ENCODE measurements at regions not wholly inside any gene's neighbourhood (a gene's known extent, or its start where the extent isn't known, plus 50 kb on each side); places are given as distances from the start of the nearest gene placed in this dataset.

GRCh38 chr13:61722119-61722518 lies 306.5 kb upstream of the PCDH20 start:
- DNase-seq, result no peak

DNA sequence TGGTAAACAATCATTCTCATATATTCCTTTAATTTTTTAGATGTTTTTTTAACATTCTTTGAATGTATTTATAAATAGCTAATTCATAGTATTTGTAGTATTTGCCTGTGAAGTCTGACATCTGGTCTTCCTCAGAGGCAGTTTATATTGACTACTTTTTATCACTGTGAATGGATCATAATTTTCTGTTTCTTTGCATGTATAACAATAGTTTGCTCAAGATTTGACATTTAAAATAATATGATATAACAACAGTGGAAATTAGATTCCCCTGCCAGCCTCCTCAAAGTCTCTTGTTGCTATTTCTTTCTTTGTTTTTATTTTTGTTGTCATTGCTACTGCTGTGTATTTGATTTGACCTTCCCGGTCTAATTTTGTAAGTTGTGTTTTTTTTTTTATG lies 297.0 kb upstream of the PCDH20 start:
- DNase-seq, result no peak

DNA sequence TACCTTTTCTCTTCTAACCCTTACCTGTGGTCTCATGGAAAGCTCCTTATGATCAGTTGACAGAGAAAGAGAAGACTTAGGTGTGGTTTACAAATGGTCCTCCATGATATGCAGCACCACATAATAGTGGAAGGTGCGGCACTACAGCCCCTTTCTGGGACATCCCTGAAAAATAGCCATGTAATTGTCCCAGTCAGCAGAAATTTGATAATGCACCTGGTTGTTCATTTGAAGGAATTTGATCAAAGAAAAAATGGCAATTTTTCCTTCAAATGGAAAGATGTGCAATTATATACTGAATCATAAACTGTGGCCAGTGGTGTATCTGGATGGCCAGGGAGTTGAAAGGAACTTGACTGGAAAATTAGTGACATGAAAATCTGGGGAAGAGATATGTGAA lies 293.6 kb upstream of the PCDH20 start:
- DNase-seq, result no peak

DNA sequence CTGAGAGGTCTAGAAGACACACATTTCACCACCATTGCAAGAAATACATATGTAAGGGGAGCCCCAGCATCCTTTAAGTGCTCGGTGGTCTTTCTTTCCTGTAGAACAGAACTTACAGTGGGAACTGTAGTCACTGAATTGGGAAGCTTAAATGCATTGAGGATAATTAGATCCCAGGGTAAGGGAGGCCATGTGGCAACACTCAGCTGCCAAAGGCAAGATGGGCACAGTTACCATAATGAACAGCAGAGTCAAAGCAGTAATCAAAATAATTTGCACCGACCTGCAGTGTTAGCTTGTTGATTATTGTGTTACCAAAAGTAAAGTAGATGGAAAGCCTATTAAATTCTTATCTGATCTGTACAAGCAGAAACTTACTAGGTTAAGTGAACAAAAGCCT lies 291.2 kb upstream of the PCDH20 start:
- DNase-seq, result no peak

- no peak for DNase-seq
Observed at GRCh38 chr13:61700620-61701019, 285.0 kb upstream of the PCDH20 start.

- no peak for DNase-seq
Observed at GRCh38 chr13:61700181-61700580, 284.5 kb upstream of the PCDH20 start.

- DNase-seq, result no peak
Observed at GRCh38 chr13:61696676-61697075, 281.0 kb upstream of the PCDH20 start.

DNA sequence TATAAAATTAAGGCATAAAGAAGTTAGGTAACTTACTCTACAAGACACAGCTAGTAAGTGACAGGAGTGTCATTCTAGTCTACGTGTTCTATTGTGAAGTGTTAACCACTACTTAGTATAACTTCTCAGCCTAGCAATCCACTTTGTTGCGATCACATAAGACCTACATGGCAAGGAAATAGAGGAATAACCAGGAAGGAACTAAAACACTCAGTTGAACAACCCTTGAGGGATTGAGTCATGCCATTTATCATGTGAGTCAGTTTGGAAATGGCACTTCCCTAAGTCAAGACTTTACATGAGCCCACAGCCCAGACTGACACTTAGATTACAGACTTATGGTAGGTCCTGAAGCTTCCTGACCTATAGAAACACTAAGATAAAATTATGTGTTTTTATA lies 279.5 kb upstream of the PCDH20 start:
- DNase-seq, result no peak

- DNase-seq, result no peak
Observed at GRCh38 chr13:61692691-61693090, 277.0 kb upstream of the PCDH20 start.

- DNase-seq, result no peak
Observed at GRCh38 chr13:61685682-61686012, 270.0 kb upstream of the PCDH20 start.

DNA sequence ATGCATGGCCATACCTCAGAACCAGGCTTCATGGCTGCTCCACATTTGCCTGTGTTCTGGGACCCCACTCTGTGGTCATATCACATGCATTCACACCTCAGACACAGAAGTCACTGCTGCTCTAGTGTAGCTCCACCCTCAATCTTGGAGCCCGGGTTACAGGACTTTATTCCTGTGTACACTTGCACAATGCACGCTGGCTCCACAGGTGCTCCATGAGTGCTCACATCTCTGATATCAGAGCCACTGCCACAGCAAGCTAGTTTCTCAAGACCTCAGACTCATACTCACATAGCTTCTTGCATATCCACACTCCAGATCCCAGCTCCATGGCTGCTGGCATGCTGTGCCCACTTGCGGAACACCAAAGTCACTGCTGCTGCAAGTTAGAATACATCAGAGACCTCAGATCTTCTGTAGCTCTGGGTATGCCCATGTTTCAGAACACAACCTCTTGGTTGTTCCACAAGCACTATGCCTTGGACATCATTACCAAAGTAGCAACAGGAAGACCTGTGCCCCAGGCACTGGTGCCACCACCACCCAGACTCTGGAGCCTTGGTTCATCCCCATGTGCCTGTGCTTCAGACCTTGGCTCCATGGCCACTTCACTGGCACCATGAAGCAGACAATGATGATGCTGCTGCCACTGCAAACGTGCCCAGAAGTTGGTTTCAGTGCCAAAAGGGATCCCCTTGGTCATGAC lies 269.5 kb upstream of the PCDH20 start:
- no peak for DNase-seq

DNA sequence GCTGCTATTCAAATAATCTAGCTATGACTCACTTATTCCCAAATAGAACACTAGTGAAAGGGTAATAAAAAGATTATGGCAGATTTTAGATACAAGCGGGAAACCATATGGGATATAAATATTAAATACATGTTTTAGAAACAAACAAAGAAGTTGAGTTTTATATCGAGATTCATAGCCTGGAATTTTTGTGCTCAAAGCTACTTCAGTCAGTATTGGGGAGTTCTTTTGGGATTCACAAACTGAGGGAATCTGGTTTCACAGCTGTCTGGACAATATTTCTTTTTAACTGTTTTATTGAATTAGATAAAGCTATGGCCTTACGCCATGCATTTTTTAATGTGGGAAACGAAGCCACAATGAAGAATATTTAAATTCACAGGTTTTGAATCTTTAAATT lies 257.1 kb upstream of the PCDH20 start:
- no peak for DNase-seq

- no peak for DNase-seq
Observed at GRCh38 chr13:61670384-61671161, 254.9 kb upstream of the PCDH20 start.

GRCh38 chr13:61664801-61665705 lies 249.4 kb upstream of the PCDH20 start:
- no peak for DNase-seq

DNA sequence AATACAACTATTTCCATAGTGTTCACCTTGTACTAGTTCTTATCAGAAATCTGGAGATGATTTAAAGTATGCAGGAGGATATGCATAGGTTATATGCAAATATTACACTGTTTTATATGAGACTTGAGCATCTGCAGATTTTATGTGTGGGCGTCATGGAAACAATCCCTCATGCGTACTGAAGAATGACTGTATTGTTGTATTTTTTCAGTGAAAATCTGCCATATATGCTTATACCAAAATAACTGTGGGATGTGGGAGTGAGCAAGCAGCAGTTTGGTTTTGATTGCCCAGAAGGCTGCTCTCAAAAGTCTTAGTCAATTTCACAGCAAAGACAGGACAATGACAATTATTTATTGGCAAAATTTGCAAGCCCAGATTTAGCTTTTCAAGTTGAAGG lies 238.8 kb upstream of the PCDH20 start:
- no peak for DNase-seq

- DNase-seq, result no peak
Observed at GRCh38 chr13:61648547-61648946, 232.9 kb upstream of the PCDH20 start.

DNA sequence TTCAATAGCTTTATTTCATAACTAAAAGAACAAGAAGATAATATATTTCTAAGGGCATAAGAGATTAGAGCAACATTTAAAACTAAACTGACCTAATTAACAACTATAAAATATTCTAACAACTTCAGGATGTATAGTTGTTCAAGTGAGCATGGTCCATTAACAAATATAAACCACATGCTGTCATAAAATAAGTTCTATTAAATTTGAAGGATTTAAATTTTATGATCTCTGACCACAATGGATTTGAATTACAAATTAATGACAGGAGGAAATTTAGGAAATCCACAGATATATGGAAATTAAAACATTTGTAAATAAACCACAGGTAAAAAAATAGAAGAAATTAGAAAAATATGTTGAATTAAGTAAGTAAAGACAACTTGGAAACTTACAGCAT lies 196.5 kb upstream of the PCDH20 start:
- no peak for DNase-seq

GRCh38 chr13:61608138-61608537 lies 192.5 kb upstream of the PCDH20 start:
- no peak for DNase-seq

DNA sequence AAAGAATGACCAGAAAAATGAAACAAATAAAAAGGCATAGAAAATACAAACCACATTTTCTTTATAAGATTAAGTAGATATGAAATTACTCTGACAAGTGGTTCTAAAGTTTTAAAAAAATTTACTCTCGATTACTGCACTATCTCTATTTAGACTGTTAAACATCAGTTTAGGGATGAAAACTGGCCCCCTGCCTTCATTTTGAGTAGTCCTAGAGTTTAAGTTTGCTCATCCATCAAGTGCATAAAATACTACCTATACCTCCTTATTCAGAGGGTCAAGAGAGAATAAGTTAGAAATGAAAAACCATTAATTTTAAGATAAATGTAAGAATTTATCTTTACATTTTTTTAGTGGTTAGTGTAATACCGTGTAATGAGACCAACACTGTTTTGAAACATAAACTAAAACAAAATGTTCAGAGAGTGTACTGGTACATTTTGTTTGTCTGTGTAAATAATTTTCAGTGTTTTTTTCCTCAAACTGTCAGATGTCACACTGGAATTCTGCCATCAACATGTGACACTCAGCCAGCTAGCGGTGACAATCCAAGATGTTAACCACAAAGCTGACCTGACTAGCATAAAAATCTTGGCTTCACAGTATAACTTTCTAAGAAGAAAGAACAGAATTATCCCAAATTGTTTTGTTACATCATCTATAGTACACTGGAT lies 184.8 kb upstream of the PCDH20 start:
- no peak for DNase-seq

DNA sequence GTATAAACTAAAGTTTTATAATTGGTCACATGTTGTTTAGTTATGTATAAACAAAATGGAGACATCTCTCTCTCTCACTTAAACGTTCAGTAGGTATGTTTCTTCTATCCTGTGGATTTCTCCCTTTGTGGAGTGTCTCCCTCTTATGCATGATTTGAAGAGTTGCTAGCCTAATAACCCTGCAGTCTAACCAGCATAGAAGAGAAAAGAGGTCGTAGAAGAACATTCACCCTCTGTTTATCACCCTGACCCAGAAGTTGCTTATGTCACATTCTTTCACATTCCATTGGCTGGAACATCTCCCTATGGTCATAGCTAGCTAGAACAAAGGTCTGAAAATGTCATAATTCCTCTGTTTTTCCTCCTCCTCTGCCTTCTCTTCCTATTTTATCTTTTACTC lies 176.8 kb upstream of the PCDH20 start:
- DNase-seq, result no peak

- DNase-seq, result no peak
Observed at GRCh38 chr13:61575973-61576372, 160.3 kb upstream of the PCDH20 start.

- DNase-seq, result no peak
Observed at GRCh38 chr13:61563645-61564044, 148.0 kb upstream of the PCDH20 start.

- DNase-seq, result no peak
Observed at GRCh38 chr13:61546911-61547310, 131.3 kb upstream of the PCDH20 start.

All from activated CD8-positive, alpha-beta memory T cell treated with anti-CD3 and anti-CD28 coated beads, Interleukin-2, amount 50 U/mL, for 4 hours (primary cell).